ENCODE measurements at regions not wholly inside any gene's neighbourhood (a gene's known extent, or its start where the extent isn't known, plus 50 kb on each side); places are given as distances from the start of the nearest gene placed in this dataset.

DNA sequence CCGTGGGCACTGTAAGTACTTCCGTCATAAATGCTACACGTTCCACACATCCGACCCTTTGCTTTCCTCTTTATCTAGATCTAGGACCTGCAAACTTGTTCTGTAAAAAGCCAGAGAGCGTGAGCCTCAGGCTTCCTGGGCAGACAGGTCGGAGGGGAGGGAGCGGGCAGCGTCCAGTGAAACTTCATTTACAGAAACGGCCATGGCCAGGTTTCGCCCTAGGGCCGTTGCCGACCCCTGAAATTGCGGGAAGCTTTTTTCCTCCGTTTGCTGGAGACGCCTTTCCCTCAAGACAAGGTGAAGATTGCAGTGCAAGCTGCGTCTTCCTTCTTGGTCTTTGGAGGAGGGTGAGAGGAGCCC lies 155.4 kb downstream of the DLL1 start:
- TF ChIP-seq, protein P1, sequence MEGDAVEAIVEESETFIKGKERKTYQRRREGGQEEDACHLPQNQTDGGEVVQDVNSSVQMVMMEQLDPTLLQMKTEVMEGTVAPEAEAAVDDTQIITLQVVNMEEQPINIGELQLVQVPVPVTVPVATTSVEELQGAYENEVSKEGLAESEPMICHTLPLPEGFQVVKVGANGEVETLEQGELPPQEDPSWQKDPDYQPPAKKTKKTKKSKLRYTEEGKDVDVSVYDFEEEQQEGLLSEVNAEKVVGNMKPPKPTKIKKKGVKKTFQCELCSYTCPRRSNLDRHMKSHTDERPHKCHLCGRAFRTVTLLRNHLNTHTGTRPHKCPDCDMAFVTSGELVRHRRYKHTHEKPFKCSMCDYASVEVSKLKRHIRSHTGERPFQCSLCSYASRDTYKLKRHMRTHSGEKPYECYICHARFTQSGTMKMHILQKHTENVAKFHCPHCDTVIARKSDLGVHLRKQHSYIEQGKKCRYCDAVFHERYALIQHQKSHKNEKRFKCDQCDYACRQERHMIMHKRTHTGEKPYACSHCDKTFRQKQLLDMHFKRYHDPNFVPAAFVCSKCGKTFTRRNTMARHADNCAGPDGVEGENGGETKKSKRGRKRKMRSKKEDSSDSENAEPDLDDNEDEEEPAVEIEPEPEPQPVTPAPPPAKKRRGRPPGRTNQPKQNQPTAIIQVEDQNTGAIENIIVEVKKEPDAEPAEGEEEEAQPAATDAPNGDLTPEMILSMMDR (IDR thresholded peaks at IDR 0.05; ENCODE audit: low read depth, low read length, poor library complexity, severe bottlenecking), result no peak
- no peak for TF ChIP-seq EZH2phosphoT487 (IDR thresholded peaks at IDR 0.05; ENCODE audit: borderline replicate concordance, low read length)
